OCI-LY3 (cell line): ENCODE measurements at regions not wholly inside any gene's neighbourhood (a gene's known extent, or its start where the extent isn't known, plus 50 kb on each side); places are given as distances from the start of the nearest gene placed in this dataset.

Experiments
- H2AFZ ChIP-seq: fragments of 200-600, 300-600 bp; shearing (Covaris generic); 2 replicates; pipeline ENCODE4 v1.6.0; 2014; ENCODE audit warnings: antibody characterized with exemption, low read depth, low read length
- H3K27ac ChIP-seq: fragments of 200-600, 300-600 bp; sonication (generic); 2 replicates; pipeline ENCODE4 v1.5.1; 2014; ENCODE audit warnings: mild to moderate bottlenecking, low read length, moderate library complexity, mixed read lengths
- H3K27me3 ChIP-seq: fragments of 200-600, 300-600 bp; sonication (generic); 2 replicates; pipeline ENCODE4 v1.6.1; 2014; ENCODE audit warnings: low read depth, low read length, mixed read lengths
- H3K36me3 ChIP-seq: fragments of 200-600, 300-600 bp; sonication (generic); replicated peaks from 2 replicates; pipeline ENCODE3; 2014; ENCODE audit warnings: low read depth, low read length, mixed read lengths
- H3K4me1 ChIP-seq: fragments of 300-600, 200-600 bp; sonication (generic); 2 replicates; pipeline ENCODE4 v1.6.1; 2014; ENCODE audit warnings: low read length, mixed read lengths
- H3K4me2 ChIP-seq: fragments of 200-600, 300-600 bp; sonication (generic); 2 replicates; pipeline ENCODE4 v1.6.1; 2014; ENCODE audit warnings: low read length, mixed read lengths
- H3K4me3 ChIP-seq: fragments of 300-600, 200-600 bp; sonication (generic); 2 replicates; pipeline ENCODE4 v1.5.1; 2014; ENCODE audit warnings: antibody characterized with exemption, mild to moderate bottlenecking, low read length, moderate library complexity
- H3K79me2 ChIP-seq: fragments of 300-600, 200-600 bp; shearing (Covaris generic); 2 replicates; pipeline ENCODE4 v1.6.1; 2014; ENCODE audit warnings: mild to moderate bottlenecking, low read length, mixed read lengths
- H3K9ac ChIP-seq: fragments of 300-600, 200-600 bp; shearing (Covaris generic); 2 replicates; pipeline ENCODE4 v1.6.0; 2014; ENCODE audit warnings: mild to moderate bottlenecking, low read length, moderate library complexity
- H3K9me3 ChIP-seq: fragments of 200-600, 300-600 bp; shearing (Covaris generic); 2 replicates; pipeline ENCODE4 v1.6.1; 2014; ENCODE audit warnings: low read length, mixed read lengths; ENCODE audit not compliant: insufficient read depth
- H4K20me1 ChIP-seq: fragments of 200-600, 300-600 bp; sonication (generic); 2 replicates; pipeline ENCODE4 v1.6.1; 2016; ENCODE audit warnings: low read length, mixed read lengths; ENCODE audit not compliant: insufficient read depth
- EZH2phosphoT487 ChIP-seq: fragments of 200-600 bp; shearing (Covaris generic); IDR thresholded peaks from 2 replicates; pipeline ENCODE4 v1.6.1; 2018; ENCODE audit warnings: antibody characterized with exemption, mixed run types, low read depth
- TF ChIP-seq, protein P1 (sequence below): fragments of 200-600, 300-600 bp; sonication (generic); IDR thresholded peaks from 2 replicates; pipeline ENCODE4 v1.5.1; 2014; ENCODE audit warnings: antibody characterized with exemption, low read length, low read depth

GRCh38 chr2:19525313-19525712 is 166.9 kb upstream of the OSR1 start:
- H3K4me1 ChIP-seq: no peaks in the 10 kb centered on the region
- H3K27ac ChIP-seq: no peak overlapping the region
- TF ChIP-seq EZH2phosphoT487: no peak
- TF ChIP-seq, protein P1, sequence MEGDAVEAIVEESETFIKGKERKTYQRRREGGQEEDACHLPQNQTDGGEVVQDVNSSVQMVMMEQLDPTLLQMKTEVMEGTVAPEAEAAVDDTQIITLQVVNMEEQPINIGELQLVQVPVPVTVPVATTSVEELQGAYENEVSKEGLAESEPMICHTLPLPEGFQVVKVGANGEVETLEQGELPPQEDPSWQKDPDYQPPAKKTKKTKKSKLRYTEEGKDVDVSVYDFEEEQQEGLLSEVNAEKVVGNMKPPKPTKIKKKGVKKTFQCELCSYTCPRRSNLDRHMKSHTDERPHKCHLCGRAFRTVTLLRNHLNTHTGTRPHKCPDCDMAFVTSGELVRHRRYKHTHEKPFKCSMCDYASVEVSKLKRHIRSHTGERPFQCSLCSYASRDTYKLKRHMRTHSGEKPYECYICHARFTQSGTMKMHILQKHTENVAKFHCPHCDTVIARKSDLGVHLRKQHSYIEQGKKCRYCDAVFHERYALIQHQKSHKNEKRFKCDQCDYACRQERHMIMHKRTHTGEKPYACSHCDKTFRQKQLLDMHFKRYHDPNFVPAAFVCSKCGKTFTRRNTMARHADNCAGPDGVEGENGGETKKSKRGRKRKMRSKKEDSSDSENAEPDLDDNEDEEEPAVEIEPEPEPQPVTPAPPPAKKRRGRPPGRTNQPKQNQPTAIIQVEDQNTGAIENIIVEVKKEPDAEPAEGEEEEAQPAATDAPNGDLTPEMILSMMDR: no peak
- no peak overlapping the region for H3K4me3 ChIP-seq
- no peaks in the 10 kb centered on the region for H4K20me1 ChIP-seq
- H3K9ac ChIP-seq: no peak overlapping the region
- peaks cover 7% of the 10 kb centered on the region; the same call in 1 of the 2 replicates for H3K27me3 ChIP-seq
- no peaks in the 10 kb centered on the region for H3K9me3 ChIP-seq
- no peaks in the 10 kb centered on the region for H3K79me2 ChIP-seq
- H3K4me2 ChIP-seq: no peak overlapping the region
- H3K36me3 ChIP-seq: no peaks in the 10 kb centered on the region
- H2AFZ ChIP-seq: no peak overlapping the region

GRCh38 chr2:19519045-19519444 is 160.6 kb upstream of the OSR1 start:
- H2AFZ ChIP-seq: no peak overlapping the region

DNA sequence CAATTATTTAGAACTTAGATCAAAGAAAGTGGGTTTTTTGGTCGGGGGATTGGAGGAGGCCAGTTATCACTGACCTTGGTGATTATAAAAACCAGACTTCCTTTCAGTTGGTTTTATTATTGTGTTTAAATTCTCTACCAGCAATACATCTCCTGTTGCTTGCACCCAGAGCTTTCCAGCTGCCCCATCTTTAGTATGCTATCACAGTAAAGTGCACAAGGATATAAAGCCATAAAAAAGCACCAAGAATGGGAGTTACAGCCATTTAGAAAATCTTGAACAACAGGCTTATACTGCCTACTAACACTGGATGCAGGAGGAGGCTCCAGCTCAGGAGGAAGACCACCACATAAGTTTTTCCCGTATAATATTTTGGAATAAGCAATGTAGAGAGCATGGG is 148.7 kb upstream of the OSR1 start:
- H3K36me3 ChIP-seq: no peaks in the 10 kb centered on the region
- H3K27me3 ChIP-seq: peaks cover 13% of the 10 kb centered on the region
- no peaks in the 10 kb centered on the region for H3K79me2 ChIP-seq
- H3K4me3 ChIP-seq: no peak overlapping the region
- TF ChIP-seq, protein P1: no peak
- TF ChIP-seq EZH2phosphoT487: no peak
- H3K9ac ChIP-seq: no peak overlapping the region
- H3K4me1 ChIP-seq: no peaks in the 10 kb centered on the region
- no peaks in the 10 kb centered on the region for H4K20me1 ChIP-seq
- no peaks in the 10 kb centered on the region for H3K9me3 ChIP-seq
- no peak overlapping the region for H3K27ac ChIP-seq
- H2AFZ ChIP-seq: no peak overlapping the region
- H3K4me2 ChIP-seq: no peak overlapping the region

More at GRCh38 chr2:19519045-19519444, 160.6 kb upstream of the OSR1 start:
- H3K79me2 ChIP-seq: no peaks in the 10 kb centered on the region
- no peaks in the 10 kb centered on the region for H3K4me1 ChIP-seq
- TF ChIP-seq, protein P1: no peak
- no peak for TF ChIP-seq EZH2phosphoT487
- H3K9ac ChIP-seq: no peak overlapping the region
- peaks cover 7% of the 10 kb centered on the region; the same call in 1 of the 2 replicates for H3K27me3 ChIP-seq
- H4K20me1 ChIP-seq: no peaks in the 10 kb centered on the region
- H3K9me3 ChIP-seq: no peaks in the 10 kb centered on the region
- H3K4me3 ChIP-seq: no peak overlapping the region
- H3K27ac ChIP-seq: no peak overlapping the region
- no peaks in the 10 kb centered on the region for H3K36me3 ChIP-seq
- no peak overlapping the region for H3K4me2 ChIP-seq

GRCh38 chr2:19505199-19506136 is 147.0 kb upstream of the OSR1 start:
- Histone ChIP-seq H3K36me3 (no peaks in the 10 kb centered on the region), H2AFZ (no peak overlapping the region), H4K20me1 (no peaks in the 10 kb centered on the region), H3K27me3 (peaks cover 13% of the 10 kb centered on the region), H3K79me2 (no peaks in the 10 kb centered on the region), H3K27ac (no peak overlapping the region), H3K9ac (no peak overlapping the region), H3K4me2 (no peak overlapping the region), H3K4me3 (no peak overlapping the region), H3K4me1 (no peaks in the 10 kb centered on the region), H3K9me3 (no peaks in the 10 kb centered on the region)
- TF ChIP-seq, protein P1: no peak
- no peak for TF ChIP-seq EZH2phosphoT487
